Stimulated activated CD4-positive, alpha-beta T cell treated with anti-CD3 and anti-CD28 coated beads, Interleukin-2, amount 100 ng/mL, for 24 hours (primary cell): ENCODE measurements at regions not wholly inside any gene's neighbourhood (a gene's known extent, or its start where the extent isn't known, plus 50 kb on each side); places are given as distances from the start of the nearest gene placed in this dataset.

Source experiments
- DNase-seq, 2 donors: peaks; one replicate each; pipeline ENCODE4 v3.0.0-alpha.2; 2020

DNA sequence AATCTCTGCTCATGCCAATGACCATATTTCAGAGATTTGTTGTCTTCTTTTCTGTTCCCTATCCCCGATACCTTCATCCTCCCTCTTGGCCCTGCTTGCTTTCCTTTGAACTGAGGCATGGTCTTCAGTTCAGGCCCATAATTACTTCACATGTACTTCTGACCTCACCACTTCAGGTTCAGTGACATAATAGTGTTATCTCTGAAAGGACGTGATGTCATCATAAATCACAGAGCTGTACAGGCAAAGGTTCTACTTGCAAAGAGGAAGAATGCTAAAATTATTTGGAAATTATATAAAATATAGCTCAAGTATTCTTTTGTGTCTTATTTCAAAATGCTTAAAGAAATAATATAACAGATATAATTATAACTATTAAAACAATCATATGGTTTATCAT lies 230.3 kb upstream of the ESRRG start:
- DNase-seq = no peak

DNA sequence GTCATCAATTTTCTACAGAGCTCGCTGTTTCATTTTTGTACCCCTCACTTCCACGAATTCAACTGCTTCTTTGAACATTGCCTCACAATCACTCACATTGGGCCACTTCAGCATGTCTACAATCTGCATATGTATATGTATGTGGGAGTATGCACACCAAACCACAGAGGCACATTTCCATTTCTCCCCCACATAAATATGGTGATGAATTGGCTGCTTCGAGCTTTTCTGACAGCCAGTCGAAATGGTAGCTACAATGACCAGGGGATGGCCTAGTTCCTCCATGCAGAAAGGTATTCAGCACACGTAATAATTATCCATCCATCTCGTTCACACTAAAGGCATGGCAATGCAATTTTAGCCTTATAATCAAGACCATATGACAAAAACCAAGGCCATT lies 229.6 kb upstream of the ESRRG start:
- no peak for DNase-seq

DNA sequence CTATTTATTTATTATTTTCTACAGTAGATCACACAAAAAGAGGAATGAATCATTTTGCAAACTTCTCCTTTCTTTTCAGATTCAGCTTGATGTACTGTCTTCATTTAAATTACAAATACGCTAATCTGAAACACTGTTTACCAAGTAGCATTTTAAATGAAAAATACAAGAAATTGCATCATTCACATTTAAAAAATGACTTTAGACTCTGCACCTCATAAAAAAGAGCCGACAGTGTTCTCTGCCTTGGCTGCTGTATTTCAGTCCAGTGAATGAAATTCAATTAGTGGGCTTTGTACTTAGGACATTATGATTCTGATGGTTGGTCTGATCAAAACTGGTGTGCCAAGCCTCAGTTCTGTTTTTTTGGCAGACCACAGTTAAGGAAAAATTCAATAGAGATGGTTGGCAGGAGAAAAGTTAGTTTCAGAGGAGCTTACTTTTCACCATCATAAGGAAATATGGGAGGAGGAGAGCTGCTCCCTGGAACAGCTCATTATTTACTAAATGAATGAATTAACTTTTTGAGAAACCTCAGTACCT lies 222.4 kb upstream of the ESRRG start:
- no peak for DNase-seq

DNA sequence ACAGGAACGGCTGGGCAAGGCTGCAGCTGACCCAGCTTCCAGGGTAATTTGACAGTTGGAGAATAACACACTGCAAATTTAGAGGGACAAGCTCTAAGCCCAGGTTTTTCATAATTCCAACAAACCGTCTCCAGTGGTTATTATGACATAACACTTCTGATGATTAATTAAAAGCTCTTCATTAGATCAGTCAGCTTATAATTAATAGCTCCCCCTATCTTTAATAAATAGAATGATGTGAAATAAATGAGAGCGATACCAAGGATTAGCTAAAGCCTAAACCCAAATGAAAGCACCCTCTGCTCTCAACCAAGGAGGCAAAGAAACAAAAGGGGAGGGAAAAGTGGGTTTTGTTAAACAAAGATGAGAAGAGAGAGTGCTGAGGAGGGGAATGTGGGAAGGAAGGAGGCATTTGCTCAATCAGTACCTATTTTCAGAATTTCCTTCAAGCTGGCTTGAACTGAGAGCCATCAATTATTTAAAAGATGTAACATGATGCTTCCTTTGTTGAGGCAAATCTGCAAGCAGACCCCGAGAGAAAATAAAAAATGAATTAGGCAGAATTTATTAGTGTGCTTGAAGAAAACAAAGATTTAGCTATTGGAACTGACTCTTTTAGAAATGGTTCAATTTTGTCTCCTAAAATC lies 221.8 kb upstream of the ESRRG start:
- DNase-seq = no peak

DNA sequence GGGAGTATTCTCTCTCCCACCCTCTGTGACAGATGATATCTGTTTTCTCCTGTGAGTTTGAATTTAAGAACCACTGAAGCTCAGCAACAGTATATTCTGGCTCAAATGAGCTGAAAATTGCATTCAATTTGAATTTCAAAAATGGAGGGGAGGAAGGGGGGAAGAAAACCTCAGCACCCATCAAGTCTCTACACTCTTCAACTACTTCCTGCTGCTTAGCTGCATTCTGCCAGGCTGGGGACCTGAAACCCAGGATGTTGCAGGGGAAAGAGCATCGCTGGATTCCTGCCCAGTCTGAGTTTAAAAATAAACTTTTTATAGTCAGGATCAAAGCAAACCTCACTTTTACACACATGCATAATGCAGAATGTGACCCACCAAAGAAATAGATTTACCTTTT lies 214.3 kb upstream of the ESRRG start:
- no peak for DNase-seq

DNA sequence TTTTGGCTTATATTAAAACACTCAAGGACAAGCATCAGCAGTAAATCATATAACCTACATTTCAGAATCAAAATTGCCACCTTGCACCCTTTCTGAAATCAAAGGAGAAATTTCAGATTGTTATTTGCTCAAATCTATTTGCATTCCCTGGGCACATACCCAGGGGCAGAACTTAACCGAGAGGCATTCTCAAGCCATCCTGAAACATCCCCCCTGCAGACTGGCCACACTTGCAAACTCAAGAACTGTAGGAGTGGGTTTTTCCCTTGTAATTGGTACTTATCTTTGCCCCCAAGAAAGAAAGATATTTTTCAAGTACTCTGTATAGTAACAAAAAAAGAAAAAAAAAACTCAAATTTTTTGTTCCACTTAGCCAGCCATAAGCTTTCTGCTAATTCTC lies 213.6 kb upstream of the ESRRG start:
- DNase-seq = no peak

DNA sequence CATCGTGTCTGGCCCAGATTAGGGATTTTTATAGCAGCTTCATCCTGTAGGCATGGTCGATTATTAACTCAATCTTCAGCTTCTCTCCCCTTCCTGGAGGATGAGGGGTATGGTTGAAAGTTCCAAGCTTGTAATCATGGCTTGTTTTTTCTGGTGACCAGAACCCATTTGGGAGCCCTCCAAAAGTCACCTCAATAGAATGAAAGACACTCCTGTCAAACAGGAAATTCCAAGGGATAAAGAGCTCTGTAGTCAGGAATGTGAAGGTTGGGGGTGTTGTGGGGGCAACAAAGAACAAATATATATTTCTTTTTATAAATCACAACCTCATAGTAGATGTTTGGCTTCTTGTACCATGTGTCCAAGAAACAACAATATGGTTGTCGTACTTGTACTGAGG lies 212.7 kb upstream of the ESRRG start:
- DNase-seq = no peak

DNA sequence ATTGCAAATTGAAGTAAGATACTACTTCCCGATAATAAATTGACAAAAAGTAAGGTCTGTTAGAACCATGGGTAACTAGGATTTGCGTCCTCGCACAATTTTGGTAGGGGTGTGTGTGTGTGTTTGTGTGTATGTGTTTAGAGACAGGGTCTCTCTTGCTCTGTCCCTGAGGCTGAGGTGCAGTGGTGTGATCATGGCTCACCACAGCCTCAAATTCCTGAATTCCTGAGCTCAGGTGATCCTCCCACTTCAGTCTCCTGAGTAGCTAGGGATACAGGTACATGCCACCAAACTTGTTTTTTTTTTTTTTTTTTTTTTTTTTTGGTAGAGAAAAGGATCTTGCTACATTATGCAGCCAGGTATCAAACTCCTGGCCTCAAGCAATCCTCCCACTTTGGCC lies 209.2 kb upstream of the ESRRG start:
- no peak for DNase-seq

DNA sequence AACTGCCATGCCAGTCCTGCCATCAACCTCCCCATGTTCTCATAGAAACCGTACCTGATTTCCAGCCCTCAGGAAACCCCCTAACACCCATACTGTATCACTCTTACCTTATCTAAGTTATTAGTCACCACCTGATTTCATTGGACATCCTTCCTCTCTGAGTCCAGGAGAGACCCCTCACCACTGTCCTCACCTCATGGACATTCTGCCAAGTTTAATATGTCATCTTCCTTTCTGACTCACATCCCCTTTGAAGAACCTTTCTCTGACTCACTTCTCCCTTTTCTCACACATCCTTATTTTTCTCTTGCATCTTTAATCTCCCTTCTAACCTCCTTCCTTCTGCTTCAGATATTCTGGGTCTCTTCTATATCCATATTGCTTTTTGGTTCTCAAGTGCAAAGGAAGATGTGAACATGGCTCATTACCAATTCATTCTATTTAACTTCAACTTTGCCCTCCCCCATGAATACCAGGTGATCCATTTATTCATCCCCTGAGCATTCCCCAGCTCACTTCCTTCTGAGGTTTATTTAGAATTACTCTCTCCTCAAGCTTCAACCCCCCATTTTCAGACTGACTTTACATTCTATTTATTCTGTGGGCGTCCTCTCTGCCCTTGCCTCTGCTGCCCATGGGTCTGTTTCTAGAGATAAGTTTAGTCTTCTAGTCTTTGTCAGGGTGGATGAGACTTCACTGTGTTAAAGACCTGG lies 206.8 kb upstream of the ESRRG start:
- no peak for DNase-seq

DNA sequence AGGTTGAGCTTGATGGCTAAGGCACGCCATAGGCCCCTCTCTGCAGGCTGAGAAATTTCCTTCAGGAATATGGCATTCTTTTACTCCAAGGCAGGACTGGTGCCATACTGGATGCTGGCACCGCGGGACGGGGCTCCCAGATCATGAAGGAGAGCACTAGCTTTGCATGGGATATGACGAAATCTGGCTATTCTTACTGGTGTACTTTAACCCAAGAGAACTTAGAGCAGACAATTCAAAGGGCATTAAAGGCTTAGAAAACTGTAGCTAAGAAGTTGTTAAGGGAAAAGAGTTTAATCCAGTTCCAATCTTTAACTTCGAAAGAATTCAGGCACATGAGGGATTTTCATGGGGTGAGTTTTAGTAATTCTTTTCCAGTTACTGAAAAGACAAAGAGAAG lies 204.4 kb upstream of the ESRRG start:
- DNase-seq = no peak

DNA sequence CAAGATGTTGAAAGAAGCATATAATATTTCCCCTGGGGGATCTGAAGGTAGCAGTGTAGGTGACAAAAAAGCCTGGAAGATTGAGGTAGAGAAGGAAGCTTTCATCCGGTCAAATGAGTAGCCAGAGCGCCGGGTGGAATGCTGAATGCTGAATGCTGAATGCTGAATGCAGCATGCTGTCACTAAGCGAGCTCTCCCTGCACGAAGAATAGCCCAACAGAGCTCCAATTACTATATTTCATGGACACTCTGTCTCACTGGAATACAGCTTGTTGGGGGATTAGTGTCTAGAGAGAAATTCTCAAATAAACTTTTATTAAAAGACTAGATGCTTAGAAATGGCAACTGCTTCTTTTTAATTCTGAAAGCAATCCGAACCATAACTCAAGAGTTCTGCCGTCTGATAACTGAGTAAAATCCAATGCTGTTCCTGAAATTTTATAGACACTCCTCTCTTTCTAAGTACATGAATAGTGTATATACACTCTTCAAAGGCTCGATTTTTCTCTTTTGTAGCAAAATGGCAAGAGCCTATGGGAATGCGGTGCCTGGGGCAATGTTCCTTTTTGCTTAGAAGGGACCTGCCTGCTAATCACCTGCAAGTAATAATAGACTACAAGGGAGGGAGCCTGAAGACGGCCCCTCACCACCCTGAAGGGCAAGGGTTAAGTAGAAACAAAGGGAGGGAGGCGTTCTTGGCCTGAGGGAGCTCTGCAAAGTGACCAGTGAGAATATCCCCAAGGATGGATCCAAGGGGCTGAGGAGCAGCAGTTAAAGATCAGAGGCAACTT lies 203.7 kb upstream of the ESRRG start:
- DNase-seq = no peak

DNA sequence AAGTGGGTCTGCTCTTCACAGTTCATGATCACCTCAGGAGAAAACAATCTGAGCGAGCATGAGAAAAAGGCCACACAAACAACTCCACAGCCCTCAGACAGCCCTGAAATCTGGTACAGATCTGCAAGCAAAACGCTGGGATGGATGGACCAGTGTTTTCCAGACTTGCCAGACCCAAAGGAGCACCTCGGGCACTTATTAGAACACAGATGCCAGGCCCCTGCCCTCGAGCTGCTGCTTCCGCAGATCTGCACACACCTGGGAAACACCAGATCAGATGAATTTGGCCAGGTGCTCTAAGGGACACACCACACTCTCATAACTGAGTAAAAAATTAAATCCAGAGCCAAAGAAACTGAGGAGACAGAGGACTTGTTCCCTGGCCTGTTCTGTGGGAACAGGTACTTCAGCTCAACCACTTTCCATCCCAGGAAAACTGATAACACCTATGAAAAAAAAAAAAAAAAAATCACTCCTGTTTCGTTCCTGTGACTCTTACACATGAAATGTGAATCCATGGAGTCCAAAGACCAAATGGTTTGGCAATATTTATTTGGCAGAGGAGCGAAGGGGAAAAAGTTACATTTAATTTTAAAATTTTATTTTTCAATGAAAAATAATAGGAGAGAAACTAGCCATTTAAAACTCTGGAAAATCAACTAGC lies 202.9 kb upstream of the ESRRG start:
- no peak for DNase-seq

DNA sequence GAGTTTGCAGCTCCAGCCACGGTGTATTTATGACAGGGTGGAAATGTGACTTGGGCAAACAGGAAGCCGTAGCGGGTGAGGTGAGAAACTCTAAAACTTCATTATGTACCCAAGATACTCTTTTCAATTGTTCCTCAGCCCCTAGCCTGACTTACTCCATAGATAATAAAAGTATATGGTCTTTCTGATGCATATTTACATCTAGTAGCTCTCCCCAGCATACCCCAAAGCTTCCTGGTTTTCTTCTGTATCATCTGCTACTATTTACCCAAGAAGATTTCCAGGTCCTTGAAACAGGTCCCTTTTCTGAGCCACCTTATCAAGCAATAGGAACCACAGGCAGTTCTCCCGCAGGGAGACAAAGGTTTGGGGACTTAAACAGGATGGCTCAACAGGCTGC lies 201.5 kb upstream of the ESRRG start:
- DNase-seq = no peak

DNA sequence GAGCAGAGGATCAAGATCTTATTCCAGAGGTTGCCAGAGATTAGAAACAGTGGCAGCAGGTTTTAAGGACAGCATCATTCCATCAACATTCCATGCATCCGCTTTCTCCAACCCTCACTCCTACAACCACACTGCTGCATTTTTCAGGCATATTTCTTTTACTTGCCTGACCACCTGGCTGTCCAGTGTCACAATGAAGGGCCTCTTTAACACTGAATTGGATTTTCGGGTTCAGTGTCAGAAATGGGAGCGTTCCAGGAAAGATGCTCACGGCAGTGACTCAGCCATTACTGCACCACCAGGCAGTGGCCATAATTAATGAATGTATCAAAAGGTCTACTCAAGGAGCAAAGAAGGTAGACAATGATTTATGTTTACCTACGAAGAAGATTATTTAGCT lies 200.4 kb upstream of the ESRRG start:
- DNase-seq = no peak

DNA sequence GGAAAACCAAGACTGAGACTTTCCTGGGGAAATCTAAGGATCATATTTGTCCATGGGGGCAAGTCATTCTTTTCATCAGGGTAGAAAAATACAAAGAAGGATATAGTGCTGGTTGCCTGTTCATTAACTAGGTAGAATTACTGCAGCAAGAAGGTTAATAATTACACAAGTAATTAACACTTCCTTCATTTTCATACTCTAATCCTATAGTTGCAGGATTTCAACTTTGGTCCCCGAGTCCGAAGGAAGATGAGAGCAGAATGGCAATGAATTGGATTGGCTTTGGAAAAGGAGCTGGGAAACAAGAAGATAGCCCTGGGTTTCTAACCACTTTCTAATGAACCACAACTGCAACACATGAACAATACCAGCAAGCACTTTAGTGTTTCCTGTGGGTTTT lies 199.2 kb upstream of the ESRRG start:
- DNase-seq = no peak

DNA sequence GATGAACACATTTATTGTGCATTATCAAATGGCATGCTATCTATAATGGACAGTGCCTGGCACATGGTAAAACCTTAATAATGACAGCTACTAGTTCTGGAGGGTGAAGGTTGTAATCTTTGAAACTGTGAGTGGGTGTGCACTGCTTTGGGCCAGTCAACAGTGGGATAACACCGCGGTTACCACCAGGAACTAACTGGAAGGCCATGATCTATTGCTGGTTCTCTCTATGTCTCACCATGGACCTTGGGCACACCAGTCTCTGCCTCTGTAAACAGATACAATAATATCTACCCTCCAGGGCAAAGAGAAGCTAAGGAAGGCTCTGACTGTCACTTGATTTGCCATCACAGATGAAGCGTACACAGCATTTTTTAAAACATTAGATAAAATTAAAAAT lies 198.6 kb upstream of the ESRRG start:
- DNase-seq = no peak

DNA sequence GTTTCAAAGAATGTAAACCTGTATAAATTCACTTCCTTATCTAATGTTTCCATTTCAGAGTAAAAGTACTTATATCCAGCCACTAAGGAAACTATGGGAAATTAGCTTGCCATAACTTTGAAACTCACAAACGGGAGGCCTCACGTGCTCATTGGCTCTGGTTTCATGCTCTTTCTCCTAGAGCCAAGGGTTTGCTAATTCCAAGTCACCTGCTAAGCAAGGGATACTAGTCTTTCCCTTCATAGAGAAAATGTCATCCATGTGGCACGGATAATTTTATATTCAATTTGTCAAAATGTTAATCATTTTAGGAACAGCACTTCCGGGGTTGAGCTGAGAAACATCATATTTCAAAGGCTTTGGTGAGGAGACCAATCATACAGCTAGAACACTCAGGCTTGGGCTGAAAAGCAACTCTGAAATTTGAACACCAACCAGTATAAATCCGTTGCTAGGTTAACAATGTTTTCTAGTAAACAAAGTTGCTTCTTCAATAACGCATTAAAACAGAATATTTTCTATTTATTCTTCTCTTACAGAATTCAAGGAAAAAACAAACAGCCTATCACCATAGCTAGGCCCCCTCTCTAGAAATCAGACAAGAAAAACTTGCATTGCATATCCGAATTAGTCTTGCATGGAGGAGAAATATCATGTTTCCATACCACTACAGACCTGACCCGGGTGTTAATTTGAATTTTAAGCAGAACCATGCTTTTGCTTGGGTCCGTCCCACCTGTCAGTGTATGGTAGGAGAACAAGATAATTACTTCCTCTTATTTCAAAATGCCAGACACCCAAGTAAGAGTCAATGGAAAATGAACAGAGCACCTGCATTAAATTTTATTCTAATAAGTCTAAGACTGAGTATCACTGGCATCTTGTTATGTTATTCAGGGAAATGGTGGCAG lies 196.1 kb upstream of the ESRRG start:
- no peak for DNase-seq

DNA sequence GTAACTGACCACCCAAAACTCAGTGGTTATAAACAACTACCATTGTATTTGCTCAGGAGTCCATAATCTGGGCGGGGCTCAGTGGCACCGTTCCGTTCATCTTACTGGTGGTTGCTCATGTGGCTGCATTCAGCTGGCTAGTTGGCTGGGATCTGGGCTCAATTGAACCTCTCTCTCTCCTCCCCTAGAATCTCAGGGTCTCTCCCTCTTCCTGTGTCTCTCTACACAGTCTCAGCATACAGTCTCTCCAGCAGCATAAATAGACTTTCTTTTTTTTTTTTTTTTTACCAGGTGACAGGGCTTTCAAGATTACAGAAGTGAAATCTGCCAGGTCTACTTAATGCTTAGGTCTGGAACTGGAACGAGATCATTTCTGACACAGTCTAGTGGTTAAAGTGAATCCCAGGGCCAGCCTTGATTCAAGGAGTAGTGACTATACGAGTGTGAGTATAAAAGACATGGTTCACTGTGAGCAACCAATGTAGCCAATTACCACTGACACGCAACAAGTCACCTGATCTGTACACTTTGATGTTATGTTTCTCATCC lies 193.7 kb upstream of the ESRRG start:
- DNase-seq = no peak

DNA sequence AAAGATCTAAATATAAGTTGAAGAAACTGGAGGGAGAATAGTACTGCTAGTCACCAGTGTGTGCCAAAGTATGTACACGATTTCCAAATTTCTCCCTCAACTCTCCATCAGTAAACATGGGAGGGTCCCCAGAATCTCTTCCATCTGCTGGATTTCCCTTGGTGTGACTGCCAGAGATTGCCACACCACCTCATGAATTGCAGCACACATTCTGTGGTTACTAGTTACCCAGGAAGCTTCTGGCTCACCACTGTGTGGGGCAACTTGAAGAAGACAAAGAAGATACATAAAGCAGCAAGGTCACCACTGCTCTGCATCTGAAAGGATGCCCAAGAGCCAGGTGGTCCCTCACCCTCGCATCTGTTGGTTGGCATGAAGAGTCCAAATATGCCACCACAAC lies 191.7 kb upstream of the ESRRG start:
- no peak for DNase-seq

DNA sequence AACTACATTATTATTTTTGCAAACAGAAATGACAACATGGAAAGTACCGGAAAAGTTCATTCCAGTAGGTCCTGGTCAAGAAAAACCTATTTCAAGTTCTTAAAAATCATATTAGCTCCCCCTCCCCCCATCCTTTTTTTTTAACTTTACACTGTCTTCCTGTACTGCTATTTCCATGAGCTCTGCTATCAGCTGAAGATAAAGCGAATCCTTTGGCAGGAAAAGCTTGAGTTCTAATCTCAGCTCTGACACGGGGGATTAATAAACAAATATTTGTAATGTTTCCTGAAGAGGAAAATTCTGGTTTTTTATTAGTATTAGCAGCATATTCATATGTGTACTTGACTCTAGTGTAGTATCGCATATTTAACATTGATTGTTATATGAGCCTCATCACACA lies 190.7 kb upstream of the ESRRG start:
- DNase-seq = no peak

DNA sequence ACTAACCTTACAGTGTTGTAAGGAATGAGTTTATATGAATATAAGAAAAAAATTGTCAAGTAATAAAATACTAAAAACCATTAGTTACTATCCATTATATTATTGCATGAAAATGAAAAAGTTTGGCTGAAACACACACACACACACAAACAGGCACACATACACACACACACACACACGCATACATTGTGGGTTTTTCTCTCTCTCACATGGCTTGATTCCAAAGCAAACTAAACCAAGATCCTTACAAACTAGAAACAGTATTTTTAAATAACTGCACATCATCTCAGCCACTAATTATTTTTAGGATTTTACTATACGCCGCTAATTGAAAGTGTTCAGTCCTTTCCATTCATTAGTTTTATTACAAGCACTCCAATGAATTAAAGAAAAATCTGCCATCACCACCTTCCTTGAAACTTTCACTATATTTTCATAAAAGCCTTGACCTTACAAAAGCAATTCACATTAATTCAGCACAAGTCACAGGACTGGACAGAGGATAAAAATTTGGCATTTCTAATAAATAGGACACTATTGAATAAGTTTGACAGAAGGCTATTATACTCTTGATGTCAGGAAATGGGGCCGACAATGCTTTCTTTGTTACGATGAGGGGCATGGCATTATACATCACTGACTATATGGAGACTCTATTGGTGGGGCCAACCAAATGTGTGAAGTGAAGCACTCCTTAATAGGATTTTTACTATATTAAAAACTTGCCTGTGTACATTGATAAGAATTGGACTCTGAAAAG lies 187.0 kb upstream of the ESRRG start:
- no peak for DNase-seq
